Dermis microvascular lymphatic vessel endothelial cell (primary cell): ENCODE measurements at regions not wholly inside any gene's neighbourhood (a gene's known extent, or its start where the extent isn't known, plus 50 kb on each side); places are given as distances from the start of the nearest gene placed in this dataset.
A peak's percentile ranks its signal among the peaks of the same experiment; 100 is the strongest.
"Not testable (repeated sequence)": the region's sequence is repeated elsewhere in the genome, so short reads cannot be mapped to it uniquely, and the experiment has no call there.

Experiments used
- DNase-seq, 2 donors: peaks; one replicate each; pipeline versions ENCODE4 v3.0.0 to v3.0.0-alpha.2; 2010; ENCODE audit warnings: low read depth in 2 of 2

GRCh38 chr3:125697126-125697525, 101.8 kb upstream of the OSBPL11 start:
- not testable (repeated sequence) for DNase-seq

GRCh38 chr3:125697979-125698640, 102.8 kb upstream of the OSBPL11 start:
- DNase-seq = not testable (repeated sequence)

- DNase-seq = no peak
Observed at GRCh38 chr3:125715651-125716050, 120.4 kb upstream of the OSBPL11 start.

DNA sequence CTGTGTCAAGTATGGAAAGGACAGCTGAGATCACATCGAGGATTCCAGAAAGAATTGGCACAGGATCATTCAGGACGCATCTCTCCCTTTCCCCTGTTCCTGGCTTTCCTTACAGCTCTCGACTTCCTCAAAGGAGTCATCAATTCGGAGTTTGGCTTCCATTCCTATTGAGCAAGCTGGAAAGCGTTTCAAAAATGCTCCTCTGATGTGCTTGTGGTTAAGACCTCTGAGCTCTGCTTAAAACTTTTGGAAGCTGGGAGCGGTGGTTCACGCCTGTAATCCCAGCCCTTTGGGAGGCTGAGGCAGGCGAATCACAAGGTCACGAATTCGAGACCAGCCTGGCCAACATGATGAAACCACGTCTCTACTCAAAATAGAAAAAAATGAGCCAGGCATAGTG, 136.9 kb upstream of the OSBPL11 start:
- DNase-seq = not testable (repeated sequence)

DNA sequence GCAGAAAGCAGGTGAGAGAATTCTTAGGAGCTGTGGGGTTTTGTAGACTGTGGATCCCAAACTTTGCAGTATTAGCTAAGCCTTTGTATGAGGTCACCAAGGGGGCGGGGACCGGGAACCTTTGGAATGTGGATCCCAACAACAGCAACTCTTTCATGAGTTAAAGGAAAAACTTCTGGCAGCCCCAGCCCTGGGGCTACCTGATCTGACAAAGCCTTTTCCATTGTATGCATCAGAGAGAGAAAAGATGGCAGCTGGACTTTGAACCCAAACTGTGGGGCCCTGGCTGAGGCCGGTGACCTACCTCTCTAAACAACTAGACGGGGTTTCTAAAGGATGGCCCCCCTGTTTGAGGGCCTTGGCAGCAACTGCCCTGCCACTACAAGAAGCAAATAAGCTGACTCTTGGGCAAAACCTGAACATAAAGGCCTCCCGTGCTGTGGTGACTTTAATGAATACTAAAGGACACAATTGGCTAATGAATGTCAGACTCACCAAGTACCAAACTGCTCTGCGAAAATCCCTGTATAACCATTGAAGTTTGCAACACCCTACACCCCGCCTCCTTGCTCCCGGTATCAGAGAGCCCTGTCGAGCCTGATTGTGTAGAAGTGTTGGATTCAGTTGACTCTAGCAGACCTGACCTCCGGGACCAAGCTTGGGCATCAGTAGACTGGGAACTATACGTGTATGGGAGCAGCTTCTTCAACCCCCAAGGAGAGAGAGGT, 146.9 kb upstream of the OSBPL11 start:
- DNase-seq = not testable (repeated sequence)

DNA sequence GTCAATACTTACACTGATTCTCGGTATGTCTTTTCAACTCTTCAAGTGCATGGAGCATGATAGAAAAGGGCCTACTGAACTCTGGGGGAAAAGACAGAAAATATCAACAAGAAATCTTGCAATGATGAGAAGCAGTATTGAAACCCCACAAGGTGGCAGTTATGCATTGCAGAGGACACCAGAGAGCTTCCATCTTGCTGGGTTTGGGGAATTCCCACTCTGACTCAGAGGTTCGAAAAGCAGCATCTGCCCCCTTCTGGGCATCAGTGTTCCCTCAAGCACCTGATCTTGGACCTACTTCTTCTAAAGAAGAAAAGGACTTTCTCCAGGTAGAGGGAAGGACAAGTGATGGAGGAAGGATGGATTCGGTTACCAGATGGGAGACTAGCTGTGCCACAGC, 147.5 kb upstream of the OSBPL11 start:
- DNase-seq = peak in 1 of 2 donors; percentile 28

- DNase-seq = peak in 1 of 2 donors; percentile 4
Observed at GRCh38 chr3:125757050-125757449, 161.8 kb upstream of the OSBPL11 start.

GRCh38 chr3:125758641-125759130, 163.4 kb upstream of the OSBPL11 start:
- DNase-seq = not testable (repeated sequence)

DNA sequence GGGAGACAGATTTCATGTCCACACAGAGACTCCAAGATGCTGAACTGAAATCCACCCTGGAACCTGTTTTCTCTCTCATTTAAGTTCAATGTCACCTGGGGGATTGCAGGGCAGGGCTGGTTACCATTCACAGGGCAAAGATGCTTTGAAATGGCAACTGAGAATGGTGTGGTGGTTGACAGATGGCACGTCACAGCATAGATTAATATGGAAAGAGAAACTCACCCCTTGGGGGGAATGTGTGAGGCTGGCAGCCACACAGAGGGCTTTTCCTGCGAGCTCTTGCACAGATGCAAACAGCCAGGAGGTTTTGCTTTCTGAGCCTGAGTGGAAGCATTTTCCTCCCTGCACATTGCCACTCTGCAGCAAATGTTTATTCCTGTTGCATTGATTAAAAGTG, 167.3 kb upstream of the OSBPL11 start:
- not testable (repeated sequence) for DNase-seq

GRCh38 chr3:125766285-125766826, 171.1 kb upstream of the OSBPL11 start:
- DNase-seq = peak; percentile 6 to 47

GRCh38 chr3:125766931-125767330, 171.6 kb upstream of the OSBPL11 start:
- not testable (repeated sequence) for DNase-seq

DNA sequence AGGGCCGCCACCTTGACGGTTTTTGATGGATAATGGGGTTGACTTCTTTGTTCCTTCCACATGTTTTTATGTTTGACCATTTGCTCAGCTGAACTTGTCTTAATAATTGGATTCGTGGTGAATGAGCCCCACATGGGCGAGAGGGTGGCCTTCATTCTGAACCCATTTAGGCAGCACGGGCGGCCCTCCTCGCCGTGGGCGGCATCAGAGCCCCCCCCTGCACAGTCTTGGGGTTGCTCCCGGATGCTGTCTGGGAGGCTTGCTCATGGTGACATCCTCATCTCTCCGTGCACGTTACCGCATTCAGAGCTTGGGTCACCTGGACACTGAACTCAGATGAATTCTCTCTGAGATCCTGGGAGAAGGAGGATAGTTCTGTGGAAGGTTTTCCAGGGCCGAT, 172.3 kb upstream of the OSBPL11 start:
- DNase-seq = no peak

DNA sequence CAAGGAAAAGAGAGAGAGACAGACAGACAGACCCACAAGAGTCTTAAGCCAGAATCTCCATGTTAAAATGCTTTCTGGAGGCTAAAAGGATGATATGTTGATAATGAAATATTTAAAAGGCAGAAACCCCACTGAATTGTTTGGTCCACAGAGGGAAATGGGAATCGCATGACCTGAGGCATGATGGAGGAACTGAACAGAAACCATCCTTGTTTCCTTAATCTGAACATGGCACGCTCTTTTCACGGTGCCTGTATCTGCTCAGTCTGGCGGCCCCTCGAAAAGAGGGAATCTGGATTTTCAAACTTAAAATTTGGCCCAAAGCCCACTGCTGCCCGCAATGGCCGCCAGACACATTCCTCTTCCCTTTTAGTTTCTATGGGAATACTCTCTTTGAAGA, 173.5 kb upstream of the OSBPL11 start:
- DNase-seq = not testable (repeated sequence)

- not testable (repeated sequence) for DNase-seq
Observed at GRCh38 chr3:125771506-125771905, 176.2 kb upstream of the OSBPL11 start.

- DNase-seq = not testable (repeated sequence)
Observed at GRCh38 chr3:125774433-125775034, 179.2 kb upstream of the OSBPL11 start.

- not testable (repeated sequence) for DNase-seq
Observed at GRCh38 chr3:125775106-125775505, 179.8 kb upstream of the OSBPL11 start.

DNA sequence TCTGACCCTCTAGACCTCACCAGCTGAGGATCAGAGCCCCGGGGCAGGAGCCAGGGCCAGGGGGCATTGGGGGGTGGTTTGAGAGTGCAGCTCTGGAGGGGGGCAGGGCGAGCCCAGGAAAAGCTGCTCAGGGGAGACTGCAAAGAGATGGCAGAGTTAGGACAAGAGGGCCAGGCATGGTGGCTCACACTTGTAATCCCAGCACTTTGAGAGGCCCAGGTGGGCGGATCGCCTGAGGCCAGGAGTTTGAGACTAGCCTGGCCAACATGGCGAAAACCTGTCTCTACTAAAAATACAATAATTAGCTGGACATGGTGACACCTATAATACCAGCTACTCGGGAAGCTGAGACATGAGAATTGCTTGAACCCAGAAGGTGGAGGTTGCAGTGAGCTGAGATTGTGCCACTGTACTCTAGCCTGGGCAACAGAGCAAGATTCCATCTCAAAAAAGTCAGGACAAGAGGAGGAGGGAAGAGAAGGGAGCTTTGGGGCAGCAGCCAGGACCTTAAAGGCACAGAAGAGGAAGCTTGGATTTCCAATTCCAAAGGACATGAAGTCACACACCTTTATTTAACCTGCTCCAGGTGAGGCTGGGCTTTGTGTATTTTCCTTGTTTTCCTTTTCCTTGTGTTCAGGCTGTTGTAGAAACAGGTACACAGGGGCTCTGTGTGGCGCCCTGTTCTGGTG, 180.5 kb upstream of the OSBPL11 start:
- DNase-seq = not testable (repeated sequence)

DNA sequence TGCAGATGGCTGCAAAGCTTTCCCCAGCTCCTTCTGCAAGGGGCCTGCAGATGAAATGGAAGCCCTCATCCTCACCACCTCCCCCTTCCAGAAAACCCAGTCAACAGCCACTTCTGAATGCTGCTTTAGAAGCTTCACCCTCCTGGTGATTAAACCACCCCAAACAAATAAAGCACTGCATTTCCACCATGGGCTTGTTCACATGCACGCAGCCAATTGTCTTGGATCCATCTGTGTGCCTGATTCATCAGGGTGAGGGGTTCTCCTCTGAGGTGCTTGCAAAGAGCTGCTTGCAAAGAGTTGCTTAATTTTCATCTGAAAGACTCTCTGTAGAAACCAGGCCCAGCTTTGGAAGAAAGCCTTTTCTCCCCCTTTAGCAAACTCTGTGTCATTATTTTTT, 184.0 kb upstream of the OSBPL11 start:
- DNase-seq = not testable (repeated sequence)

DNA sequence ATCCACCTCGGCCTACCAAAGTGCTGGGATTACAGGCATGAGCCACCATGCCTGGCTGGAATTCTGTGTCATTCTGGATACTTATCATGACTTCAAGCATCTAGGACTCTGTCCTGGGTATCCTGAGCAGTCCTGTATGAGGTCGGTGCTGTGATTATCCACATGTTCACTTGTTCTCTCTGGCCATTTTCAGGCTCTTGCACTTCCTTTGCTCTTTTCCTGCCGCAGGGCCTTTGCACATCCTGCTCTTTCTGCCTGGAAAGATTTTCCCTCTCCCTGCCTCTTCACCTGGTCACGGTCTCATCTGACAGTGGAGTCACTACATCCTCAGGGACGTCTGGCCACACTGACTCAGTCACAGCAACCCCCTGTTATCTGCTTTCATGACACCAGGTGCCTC, 184.6 kb upstream of the OSBPL11 start:
- DNase-seq = not testable (repeated sequence)

DNA sequence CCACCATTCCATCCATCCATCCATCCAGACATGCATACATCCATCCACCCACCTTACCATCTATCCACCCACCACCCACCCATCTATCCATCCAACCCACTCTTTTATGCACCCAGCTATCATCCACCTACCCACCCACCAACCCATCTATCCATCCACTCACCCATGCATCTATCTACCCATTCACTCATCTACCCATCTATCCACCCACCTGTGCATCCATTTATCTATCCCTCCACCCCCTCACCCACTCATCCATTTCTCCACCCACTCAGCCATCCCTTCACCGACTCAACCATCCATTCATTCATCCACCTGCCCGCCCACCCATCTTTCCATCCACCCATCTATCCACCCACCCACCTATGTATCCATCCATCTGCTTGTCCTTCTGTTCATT, 186.4 kb upstream of the OSBPL11 start:
- not testable (repeated sequence) for DNase-seq

- DNase-seq = not testable (repeated sequence)
Observed at GRCh38 chr3:125790312-125790711, 178.7 kb upstream of the ROPN1B start.
